NCI-H2171 (cell line): ENCODE measurements at regions not wholly inside any gene's neighbourhood (a gene's known extent, or its start where the extent isn't known, plus 50 kb on each side); places are given as distances from the start of the nearest gene placed in this dataset.

ENCODE experiments used
- DNase-seq: peaks from one replicate; lab custom pipeline; 2025; lab: John Stamatoyannopoulos, UW

- no peak for DNase-seq
Observed at GRCh38 chr14:104274806-104275205, 136.4 kb downstream of the KIF26A start.

GRCh38 chr14:104277416-104278213 lies 139.2 kb downstream of the KIF26A start:
- DNase-seq, result no peak

- DNase-seq, result no peak
Observed at GRCh38 chr14:104278214-104278534, 139.8 kb downstream of the KIF26A start.

GRCh38 chr14:104280085-104280901 lies 141.9 kb downstream of the KIF26A start:
- DNase-seq, result no peak

- DNase-seq, result no peak
Observed at GRCh38 chr14:104280902-104281767, 142.7 kb downstream of the KIF26A start.

- no peak for DNase-seq
Observed at GRCh38 chr14:104281768-104282301, 143.4 kb downstream of the KIF26A start.

GRCh38 chr14:104282332-104283196 lies 144.2 kb downstream of the KIF26A start:
- DNase-seq, result no peak

GRCh38 chr14:104283197-104284106 lies 145.1 kb downstream of the KIF26A start:
- no peak for DNase-seq

GRCh38 chr14:104284107-104284592 lies 145.8 kb downstream of the KIF26A start:
- DNase-seq, result no peak

GRCh38 chr14:104284636-104285507 lies 146.5 kb downstream of the KIF26A start:
- no peak for DNase-seq

- no peak for DNase-seq
Observed at GRCh38 chr14:104285508-104285840, 147.1 kb downstream of the KIF26A start.

- DNase-seq, result no peak
Observed at GRCh38 chr14:104286086-104286485, 147.7 kb downstream of the KIF26A start.

GRCh38 chr14:104286496-104286895 lies 148.1 kb downstream of the KIF26A start:
- DNase-seq, result no peak

GRCh38 chr14:104287301-104288009 lies 149.1 kb downstream of the KIF26A start:
- DNase-seq, result no peak

GRCh38 chr14:104288272-104288671 lies 149.9 kb downstream of the KIF26A start:
- DNase-seq, result no peak

GRCh38 chr14:104289507-104289906 lies 151.1 kb downstream of the KIF26A start:
- no peak for DNase-seq

GRCh38 chr14:104290058-104290667 lies 151.8 kb downstream of the KIF26A start:
- no peak for DNase-seq

- DNase-seq, result no peak
Observed at GRCh38 chr14:104290756-104291122, 152.4 kb downstream of the KIF26A start.
